ENCODE measurements at regions not wholly inside any gene's neighbourhood (a gene's known extent, or its start where the extent isn't known, plus 50 kb on each side); places are given as distances from the start of the nearest gene placed in this dataset.

DNA sequence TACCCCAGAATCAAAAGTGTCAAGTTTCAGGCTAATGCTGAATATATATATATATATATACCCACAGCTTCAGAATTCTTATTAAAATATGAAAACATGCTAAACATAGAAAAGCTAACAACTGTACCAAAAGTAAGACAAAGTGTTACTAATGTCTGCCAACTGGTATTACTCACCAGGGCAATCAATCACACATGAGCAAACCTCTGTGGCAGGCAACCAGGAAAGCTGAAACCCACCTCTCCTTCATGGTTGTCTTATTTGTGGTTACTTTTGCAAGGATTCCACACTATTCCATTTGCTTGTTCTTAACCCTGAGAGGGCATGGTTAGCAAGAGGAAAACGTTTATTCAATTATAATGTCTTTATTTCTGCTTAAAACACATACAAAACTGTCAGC is 512.3 kb upstream of the MDFIC2 start:
- H3K4me3 ChIP-seq (replicated peaks; ENCODE audit: low read depth, low read length) = no peak overlapping the region
- no peak for TF ChIP-seq CTCF (IDR thresholded peaks at IDR 0.05; ENCODE audit: low read length, missing control alignments)
- DNase-seq (ENCODE audit: low read depth) = peak; percentile 63

- no peak overlapping the region for H3K4me3 ChIP-seq (replicated peaks; ENCODE audit: low read depth, low read length)
- peak; percentile 55 for DNase-seq (ENCODE audit: low read depth)
- no peak for TF ChIP-seq CTCF (IDR thresholded peaks at IDR 0.05; ENCODE audit: low read length, missing control alignments)
Observed at GRCh38 chr3:70824078-70824477, 511.6 kb upstream of the MDFIC2 start.

- no peak for DNase-seq (ENCODE audit: low read depth)
- no peak for TF ChIP-seq CTCF (IDR thresholded peaks at IDR 0.05; ENCODE audit: low read length, missing control alignments)
- no peak overlapping the region for H3K4me3 ChIP-seq (replicated peaks; ENCODE audit: low read depth, low read length)
Observed at GRCh38 chr3:70823622-70824021, 511.2 kb upstream of the MDFIC2 start.

GRCh38 chr3:70822669-70823068 is 510.2 kb upstream of the MDFIC2 start:
- no peak for DNase-seq (ENCODE audit: low read depth)
- no peak overlapping the region for H3K4me3 ChIP-seq (replicated peaks; ENCODE audit: low read depth, low read length)
- no peak for TF ChIP-seq CTCF (IDR thresholded peaks at IDR 0.05; ENCODE audit: low read length, missing control alignments)

GRCh38 chr3:70821602-70822001 is 509.2 kb upstream of the MDFIC2 start:
- DNase-seq (ENCODE audit: low read depth) = no peak
- no peak for TF ChIP-seq CTCF (IDR thresholded peaks at IDR 0.05; ENCODE audit: low read length, missing control alignments)
- H3K4me3 ChIP-seq (replicated peaks; ENCODE audit: low read depth, low read length) = no peak overlapping the region

GRCh38 chr3:70820397-70820796 is 508.0 kb upstream of the MDFIC2 start:
- TF ChIP-seq CTCF (IDR thresholded peaks at IDR 0.05; ENCODE audit: low read length, missing control alignments) = no peak
- DNase-seq (ENCODE audit: low read depth) = no peak

DNA sequence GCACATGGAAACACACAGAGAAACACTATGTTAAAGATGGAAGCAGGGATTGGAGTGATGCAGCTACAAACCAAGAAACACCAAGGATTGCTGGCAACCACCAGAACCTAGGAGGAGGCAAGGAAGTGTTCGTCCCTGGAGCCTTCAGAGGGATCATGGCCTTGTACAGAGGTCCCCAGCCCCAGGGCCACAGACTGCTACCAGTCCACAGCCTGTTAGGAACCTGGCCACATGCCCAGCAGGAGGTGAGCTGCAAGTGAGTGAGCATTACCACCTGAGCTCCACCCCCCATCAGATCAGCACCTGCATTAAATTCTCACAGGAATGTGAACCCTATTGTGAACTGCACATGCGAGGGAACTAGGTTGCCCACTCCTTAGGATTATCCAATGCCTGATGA is 505.7 kb upstream of the MDFIC2 start:
- TF ChIP-seq CTCF (IDR thresholded peaks at IDR 0.05; ENCODE audit: low read length, missing control alignments) = no peak
- no peak overlapping the region for H3K4me3 ChIP-seq (replicated peaks; ENCODE audit: low read depth, low read length)
- DNase-seq (ENCODE audit: low read depth) = no peak

More at GRCh38 chr3:70820397-70820796, 508.0 kb upstream of the MDFIC2 start:
- no peak overlapping the region for H3K4me3 ChIP-seq (replicated peaks; ENCODE audit: low read depth, low read length)
